Kidney epithelial cell (primary cell): ENCODE measurements at regions not wholly inside any gene's neighbourhood (a gene's known extent, or its start where the extent isn't known, plus 50 kb on each side); places are given as distances from the start of the nearest gene placed in this dataset.

ENCODE experiments used
- DNase-seq: peaks from one replicate; pipeline ENCODE4 v3.0.0-alpha.2; 2010; ENCODE audit warnings: low read depth
- H3K27me3 ChIP-seq: 2 replicates; pipeline ENCODE4 v1.6.0; 2011; ENCODE audit warnings: low read length; ENCODE audit not compliant: control insufficient read depth, insufficient read depth
- H3K36me3 ChIP-seq: 2 replicates; pipeline ENCODE4 v1.5.1; 2011; ENCODE audit warnings: low read length; ENCODE audit not compliant: control insufficient read depth, insufficient read depth
- H3K4me3 ChIP-seq: 2 replicates; pipeline ENCODE4 v1.5.1; 2011; ENCODE audit warnings: low read depth, mild to moderate bottlenecking, control low read depth, low read length
- CTCF ChIP-seq: IDR thresholded peaks from 2 replicates; pipeline ENCODE4 v1.5.1; 2011; ENCODE audit warnings: mild to moderate bottlenecking, moderate library complexity, low read length, control low read depth, inconsistent platforms; ENCODE audit not compliant: insufficient read depth, poor library complexity, severe bottlenecking

- no peak for TF ChIP-seq CTCF
- no peaks in the 10 kb centered on the region for H3K36me3 ChIP-seq
- DNase-seq, result no peak
- no peak overlapping the region for H3K4me3 ChIP-seq
- no peaks in the 10 kb centered on the region for H3K27me3 ChIP-seq
These were observed 526.0 kb downstream of the EPM2A start for GRCh38 chr6:145209272-145209671.

GRCh38 chr6:145212813-145213212 is 522.5 kb downstream of the EPM2A start:
- no peaks in the 10 kb centered on the region for H3K36me3 ChIP-seq
- no peak for TF ChIP-seq CTCF
- H3K27me3 ChIP-seq, result no peaks in the 10 kb centered on the region
- H3K4me3 ChIP-seq, result no peak overlapping the region
- DNase-seq, result no peak

- H3K4me3 ChIP-seq, result no peak overlapping the region
- DNase-seq, result no peak
- TF ChIP-seq CTCF, result no peak
- no peaks in the 10 kb centered on the region for H3K27me3 ChIP-seq
- no peaks in the 10 kb centered on the region for H3K36me3 ChIP-seq
These were observed 521.7 kb downstream of the EPM2A start for GRCh38 chr6:145213614-145214013.

- Histone ChIP-seq H3K4me3 (no peak overlapping the region), H3K27me3 (no peaks in the 10 kb centered on the region), H3K36me3 (no peaks in the 10 kb centered on the region)
- TF ChIP-seq CTCF, result peak; percentile 40
- DNase-seq, result no peak
These were observed 520.8 kb downstream of the EPM2A start for GRCh38 chr6:145214570-145214969.

- H3K4me3 ChIP-seq, result no peak overlapping the region
- TF ChIP-seq CTCF, result no peak
- DNase-seq, result no peak
- H3K36me3 ChIP-seq, result no peaks in the 10 kb centered on the region
- no peaks in the 10 kb centered on the region for H3K27me3 ChIP-seq
These were observed 510.9 kb downstream of the EPM2A start for GRCh38 chr6:145224450-145224849.

GRCh38 chr6:145225500-145225899 is 509.8 kb downstream of the EPM2A start:
- Histone ChIP-seq H3K36me3 (no peaks in the 10 kb centered on the region), H3K27me3 (no peaks in the 10 kb centered on the region), H3K4me3 (no peak overlapping the region)
- no peak for DNase-seq
- no peak for TF ChIP-seq CTCF
